CD4-positive, alpha-beta T cell (primary cell): ENCODE measurements at regions not wholly inside any gene's neighbourhood (a gene's known extent, or its start where the extent isn't known, plus 50 kb on each side); places are given as distances from the start of the nearest gene placed in this dataset.
"Not testable (repeated sequence)": the region's sequence is repeated elsewhere in the genome, so short reads cannot be mapped to it uniquely, and the experiment has no call there.

ENCODE experiments used
- ATAC-seq: fragments of 200-7000 bp; cut with Tn5 transposase; one replicate; pipeline ENCODE4 v1.10.0; 2022; ENCODE audit warnings: mild to moderate bottlenecking; ENCODE audit not compliant: poor library complexity
- CTCF ChIA-PET: fragments of 350-600 bp; sonication (Branson Sonifier 250); formaldehyde crosslinking; loops from one replicate; lab custom pipeline; 2021; ENCODE audit warnings: antibody characterized with exemption, inconsistent platforms; lab: Charles Lee
- POLR2A ChIA-PET: fragments of 350-600 bp; sonication (Branson Sonifier 250); formaldehyde crosslinking; loops from one replicate; lab custom pipeline; 2021; ENCODE audit warnings: antibody characterized with exemption, inconsistent platforms; lab: Charles Lee
- DNase-seq, 14 experiments: peaks; one replicate each; pipeline ENCODE4 v3.0.0-alpha.2; 2013 to 2020; ENCODE audit warnings: mixed read lengths in 2 of 14
- H3K27ac ChIP-seq, 2 donors: one replicate each; pipeline versions ENCODE4 v1.5.1 to v1.7.0; 2013; ENCODE audit warnings: low read length in 2 of 2, low read depth in 1 of 2, mild to moderate bottlenecking in 1 of 2
- H3K27me3 ChIP-seq, 2 experiments: 1 replicate in 1 of 2; 2 replicates in 1 of 2; pipeline versions ENCODE4 v1.6.1 to v1.7.0; 2013; ENCODE audit warnings: low read length in 2 of 2, control low read depth in 1 of 2, mild to moderate bottlenecking in 1 of 2, moderate library complexity in 1 of 2; ENCODE audit not compliant: insufficient read depth in 2 of 2, control insufficient read depth in 1 of 2
- H3K36me3 ChIP-seq: one replicate; pipeline ENCODE4 v1.6.1; 2013; ENCODE audit warnings: low read length, control low read depth; ENCODE audit not compliant: insufficient read depth
- H3K4me1 ChIP-seq: one replicate; pipeline ENCODE4 v1.6.1; 2013; ENCODE audit warnings: low read length, control low read depth; ENCODE audit not compliant: insufficient read depth
- H3K4me3 ChIP-seq: one replicate; pipeline ENCODE4 v1.5.1; 2013; ENCODE audit warnings: mild to moderate bottlenecking, low read length, moderate library complexity
- H3K9me3 ChIP-seq, 2 experiments: 1 replicate in 1 of 2; 2 replicates in 1 of 2; pipeline versions ENCODE4 v1.6.1 to v1.7.0; 2013; ENCODE audit warnings: low read length in 2 of 2, mild to moderate bottlenecking in 2 of 2, control low read depth in 1 of 2, moderate library complexity in 1 of 2; ENCODE audit not compliant: control insufficient read depth in 1 of 2, insufficient read depth in 1 of 2
- H3K27ac Mint-ChIP-seq: one replicate; pipeline ENCODE4 v1.8.0; 2020; ENCODE audit warnings: mixed read lengths
- H3K27me3 Mint-ChIP-seq: one replicate; pipeline ENCODE4 v1.8.0; 2021; ENCODE audit warnings: mixed read lengths
- H3K36me3 Mint-ChIP-seq: one replicate; pipeline ENCODE4 v1.8.0; 2021; ENCODE audit warnings: low read depth, mixed read lengths
- H3K4me1 Mint-ChIP-seq: one replicate; pipeline ENCODE4 v1.8.0; 2021; ENCODE audit warnings: low read depth, mixed read lengths
- H3K4me3 Mint-ChIP-seq: one replicate; pipeline ENCODE4 v1.8.0; 2020; ENCODE audit warnings: mild to moderate bottlenecking, mixed read lengths
- H3K9me3 Mint-ChIP-seq: one replicate; pipeline ENCODE4 v1.8.0; 2020; ENCODE audit warnings: mixed read lengths
- intact Hi-C, 2 experiments: fragments of 100-400 bp; cut with DNase I in 1 of 2; cut with micrococcal nuclease in 1 of 2; formaldehyde crosslinking; loops; one replicate each; pipeline versions ENCODE4 v1.15.1 to v1.9.0; 2023 to 2025; cut with DNase I, micrococcal nuclease

- DNase-seq, H3K27ac Mint-ChIP-seq, H3K4me3 Mint-ChIP-seq, H3K36me3 Mint-ChIP-seq, H3K4me1 ChIP-seq, H3K27me3 Mint-ChIP-seq, H3K4me3 ChIP-seq, POLR2A ChIA-PET, CTCF ChIA-PET, H3K36me3 ChIP-seq, H3K27me3 ChIP-seq, H3K9me3 Mint-ChIP-seq, intact Hi-C loops, H3K9me3 ChIP-seq, H3K4me1 Mint-ChIP-seq, ATAC-seq, H3K27ac ChIP-seq: not testable (repeated sequence)
Observed at GRCh38 chr12:8282181-8282580, 54.8 kb upstream of the FAM90A1 start.

- POLR2A ChIA-PET, H3K9me3 Mint-ChIP-seq, H3K27ac ChIP-seq, H3K36me3 ChIP-seq, CTCF ChIA-PET, intact Hi-C loops, H3K27me3 Mint-ChIP-seq, H3K9me3 ChIP-seq, H3K4me1 Mint-ChIP-seq, H3K4me1 ChIP-seq, H3K36me3 Mint-ChIP-seq, H3K4me3 ChIP-seq, ATAC-seq, DNase-seq, H3K27me3 ChIP-seq, H3K4me3 Mint-ChIP-seq, H3K27ac Mint-ChIP-seq: not testable (repeated sequence)
Observed at GRCh38 chr12:8285681-8286080, 58.3 kb upstream of the FAM90A1 start.

- intact Hi-C loops, H3K4me1 ChIP-seq, H3K9me3 ChIP-seq, CTCF ChIA-PET, H3K4me1 Mint-ChIP-seq, H3K36me3 ChIP-seq, DNase-seq, H3K27me3 Mint-ChIP-seq, H3K36me3 Mint-ChIP-seq, H3K9me3 Mint-ChIP-seq, H3K4me3 Mint-ChIP-seq, ATAC-seq, POLR2A ChIA-PET, H3K27ac Mint-ChIP-seq, H3K4me3 ChIP-seq, H3K27me3 ChIP-seq, H3K27ac ChIP-seq: not testable (repeated sequence)
Observed at GRCh38 chr12:8291764-8292163, 64.3 kb upstream of the FAM90A1 start.

GRCh38 chr12:8294662-8295061 lies 67.2 kb upstream of the FAM90A1 start:
- H3K27me3 Mint-ChIP-seq, H3K4me1 ChIP-seq, H3K4me3 ChIP-seq, H3K36me3 ChIP-seq, POLR2A ChIA-PET, CTCF ChIA-PET, H3K27ac Mint-ChIP-seq, DNase-seq, H3K4me1 Mint-ChIP-seq, H3K27me3 ChIP-seq, ATAC-seq, H3K4me3 Mint-ChIP-seq, H3K27ac ChIP-seq, H3K9me3 ChIP-seq, intact Hi-C loops, H3K9me3 Mint-ChIP-seq, H3K36me3 Mint-ChIP-seq: not testable (repeated sequence)

GRCh38 chr12:8308611-8309010 lies 81.2 kb upstream of the FAM90A1 start:
- H3K36me3 Mint-ChIP-seq, H3K4me1 Mint-ChIP-seq, H3K36me3 ChIP-seq, H3K4me3 ChIP-seq, H3K27me3 Mint-ChIP-seq, H3K27me3 ChIP-seq, H3K27ac Mint-ChIP-seq, ATAC-seq, DNase-seq, intact Hi-C loops, POLR2A ChIA-PET, H3K27ac ChIP-seq, H3K9me3 Mint-ChIP-seq, H3K9me3 ChIP-seq, H3K4me1 ChIP-seq, CTCF ChIA-PET, H3K4me3 Mint-ChIP-seq: not testable (repeated sequence)

- H3K4me3 Mint-ChIP-seq, H3K9me3 Mint-ChIP-seq, H3K4me3 ChIP-seq, H3K27me3 ChIP-seq, ATAC-seq, intact Hi-C loops, H3K9me3 ChIP-seq, CTCF ChIA-PET, H3K27me3 Mint-ChIP-seq, H3K27ac ChIP-seq, POLR2A ChIA-PET, DNase-seq, H3K36me3 ChIP-seq, H3K27ac Mint-ChIP-seq, H3K36me3 Mint-ChIP-seq: not testable (repeated sequence)
- H3K4me1 Mint-ChIP-seq, result peaks cover 25% of the 10 kb centered on the region
- peaks cover 19% of the 10 kb centered on the region for H3K4me1 ChIP-seq
Observed at GRCh38 chr12:8315997-8316396, 88.6 kb upstream of the FAM90A1 start.

- H3K27me3 Mint-ChIP-seq, H3K27ac Mint-ChIP-seq, intact Hi-C loops, H3K4me3 Mint-ChIP-seq, POLR2A ChIA-PET, H3K27ac ChIP-seq, CTCF ChIA-PET, ATAC-seq, H3K9me3 Mint-ChIP-seq, H3K9me3 ChIP-seq, H3K4me3 ChIP-seq, DNase-seq, H3K27me3 ChIP-seq, H3K36me3 Mint-ChIP-seq, H3K36me3 ChIP-seq: not testable (repeated sequence)
- peaks cover 23% of the 10 kb centered on the region for H3K4me1 ChIP-seq
- H3K4me1 Mint-ChIP-seq, result peaks cover 25% of the 10 kb centered on the region
Observed at GRCh38 chr12:8317675-8318074, 90.3 kb upstream of the FAM90A1 start.
